PC-9 (cell line): ENCODE measurements at regions not wholly inside any gene's neighbourhood (a gene's known extent, or its start where the extent isn't known, plus 50 kb on each side); places are given as distances from the start of the nearest gene placed in this dataset.

ENCODE experiments used
- EZH2 ChIP-seq: fragments of 200-600 bp; sonication (generic); IDR thresholded peaks from 2 replicates; pipeline ENCODE4 v1.8.0; 2017; ENCODE audit warnings: antibody characterized with exemption, low read depth
- TF ChIP-seq, protein P1 (sequence below): fragments of 200-600 bp; sonication (generic); conservative IDR thresholded peaks from 2 replicates; pipeline ENCODE4 v1.6.1; 2017; ENCODE audit warnings: mixed run types, antibody characterized with exemption, mild to moderate bottlenecking, moderate library complexity

DNA sequence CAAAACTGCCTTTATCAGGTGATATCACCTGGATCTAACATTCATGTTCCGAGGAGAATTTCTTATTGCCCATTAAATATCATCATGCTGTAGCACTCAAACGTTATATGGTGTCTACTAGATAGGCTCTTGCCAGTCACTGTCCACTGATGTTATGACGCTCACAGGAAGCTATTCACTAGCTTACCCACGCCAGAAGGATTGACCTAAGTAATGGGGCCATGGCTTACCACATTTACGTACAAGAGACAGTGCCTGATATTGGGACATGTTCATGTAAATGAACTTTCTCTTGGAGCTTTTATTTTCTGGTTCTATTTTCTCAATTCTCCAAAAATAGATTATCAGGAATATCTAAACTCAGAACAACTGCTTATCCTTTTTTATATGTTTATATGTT lies 91.7 kb upstream of the NAALADL2 start:
- TF ChIP-seq, protein P1, sequence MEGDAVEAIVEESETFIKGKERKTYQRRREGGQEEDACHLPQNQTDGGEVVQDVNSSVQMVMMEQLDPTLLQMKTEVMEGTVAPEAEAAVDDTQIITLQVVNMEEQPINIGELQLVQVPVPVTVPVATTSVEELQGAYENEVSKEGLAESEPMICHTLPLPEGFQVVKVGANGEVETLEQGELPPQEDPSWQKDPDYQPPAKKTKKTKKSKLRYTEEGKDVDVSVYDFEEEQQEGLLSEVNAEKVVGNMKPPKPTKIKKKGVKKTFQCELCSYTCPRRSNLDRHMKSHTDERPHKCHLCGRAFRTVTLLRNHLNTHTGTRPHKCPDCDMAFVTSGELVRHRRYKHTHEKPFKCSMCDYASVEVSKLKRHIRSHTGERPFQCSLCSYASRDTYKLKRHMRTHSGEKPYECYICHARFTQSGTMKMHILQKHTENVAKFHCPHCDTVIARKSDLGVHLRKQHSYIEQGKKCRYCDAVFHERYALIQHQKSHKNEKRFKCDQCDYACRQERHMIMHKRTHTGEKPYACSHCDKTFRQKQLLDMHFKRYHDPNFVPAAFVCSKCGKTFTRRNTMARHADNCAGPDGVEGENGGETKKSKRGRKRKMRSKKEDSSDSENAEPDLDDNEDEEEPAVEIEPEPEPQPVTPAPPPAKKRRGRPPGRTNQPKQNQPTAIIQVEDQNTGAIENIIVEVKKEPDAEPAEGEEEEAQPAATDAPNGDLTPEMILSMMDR = no peak
- TF ChIP-seq EZH2 = no peak
